K562 (cell line): ENCODE measurements at regions not wholly inside any gene's neighbourhood (a gene's known extent, or its start where the extent isn't known, plus 50 kb on each side); places are given as distances from the start of the nearest gene placed in this dataset.

Experiments used
- MTA2 ChIP-seq: fragments of 450-650 bp; IDR thresholded peaks from 2 replicates; pipeline ENCODE4 v1.6.1; 2016; ENCODE audit warnings: low read depth
- ZFX ChIP-seq: sonication (generic); formaldehyde crosslinking; IDR thresholded peaks from 2 replicates; pipeline ENCODE4 v1.8.0; 2022; ENCODE audit warnings: mild to moderate bottlenecking, missing genetic modification reagents, moderate library complexity

GRCh38 chr12:91511795-91512420 lies 329.3 kb upstream of the DCN start:
- TF ChIP-seq MTA2: no peak
- TF ChIP-seq ZFX (CRISPR knock-in tag): no peak
